ENCODE measurements at regions not wholly inside any gene's neighbourhood (a gene's known extent, or its start where the extent isn't known, plus 50 kb on each side); places are given as distances from the start of the nearest gene placed in this dataset.

- H3K27ac Mint-ChIP-seq (ENCODE audit: unreplicated experiment), result no peak overlapping the region
- no peak for DNase-seq
- H3K36me3 Mint-ChIP-seq (ENCODE audit: insufficient read depth, unreplicated experiment), result no peaks in the 10 kb centered on the region
- BruUV-seq (replicated peaks), result no TSS peak
- H3K27me3 Mint-ChIP-seq (ENCODE audit: unreplicated experiment), result no peaks in the 10 kb centered on the region
- H3K4me3 Mint-ChIP-seq (ENCODE audit: low read depth, unreplicated experiment), result no peak overlapping the region
- H3K4me1 Mint-ChIP-seq (ENCODE audit: low read depth, unreplicated experiment), result no peaks in the 10 kb centered on the region
- H3K9me3 Mint-ChIP-seq (ENCODE audit: low read depth, unreplicated experiment), result no peaks in the 10 kb centered on the region
- CTCF ChIA-PET, result no interaction called here
- TF ChIP-seq CTCF (IDR thresholded peaks at IDR 0.05; ENCODE audit: unreplicated experiment), result no peak
- intact Hi-C loops (cut with micrococcal nuclease; ENCODE audit: unreplicated experiment), result no loop called here
Observed at GRCh38 chr18:44232500-44232899, 448.2 kb upstream of the SETBP1 start.

DNA sequence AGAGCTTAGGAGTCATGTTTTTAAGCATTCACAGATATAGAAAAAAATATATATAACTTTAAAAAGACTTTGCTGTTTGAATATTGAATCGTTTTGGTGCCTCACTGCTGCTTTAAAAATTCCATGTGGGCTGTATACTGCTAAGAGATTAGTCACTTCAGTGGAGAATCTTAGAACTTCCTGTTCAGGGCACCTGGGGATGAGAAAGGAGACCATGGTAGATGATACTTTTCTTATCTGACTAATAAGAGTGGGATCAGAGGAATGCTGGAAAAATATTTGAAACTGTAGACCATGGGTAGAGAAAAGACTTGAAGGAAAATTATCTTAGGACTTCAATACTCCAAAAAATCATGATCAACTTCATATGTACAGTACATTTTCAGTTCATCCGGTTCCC lies 442.2 kb upstream of the SETBP1 start:
- no peak for DNase-seq
- no peaks in the 10 kb centered on the region for H3K36me3 Mint-ChIP-seq (ENCODE audit: insufficient read depth, unreplicated experiment)
- intact Hi-C loops (cut with micrococcal nuclease; ENCODE audit: unreplicated experiment), result no loop called here
- H3K9me3 Mint-ChIP-seq (ENCODE audit: low read depth, unreplicated experiment), result no peaks in the 10 kb centered on the region
- H3K27ac Mint-ChIP-seq (ENCODE audit: unreplicated experiment), result no peak overlapping the region
- BruUV-seq (replicated peaks), result no TSS peak
- H3K4me1 Mint-ChIP-seq (ENCODE audit: low read depth, unreplicated experiment), result no peaks in the 10 kb centered on the region
- H3K4me3 Mint-ChIP-seq (ENCODE audit: low read depth, unreplicated experiment), result no peak overlapping the region
- CTCF ChIA-PET, result no interaction called here
- H3K27me3 Mint-ChIP-seq (ENCODE audit: unreplicated experiment), result no peaks in the 10 kb centered on the region
- TF ChIP-seq CTCF (IDR thresholded peaks at IDR 0.05; ENCODE audit: unreplicated experiment), result no peak

GRCh38 chr18:44238911-44239310 lies 441.8 kb upstream of the SETBP1 start:
- Mint-ChIP-seq H3K36me3 (ENCODE audit: insufficient read depth, unreplicated experiment) (no peaks in the 10 kb centered on the region), H3K9me3 (ENCODE audit: low read depth, unreplicated experiment) (no peaks in the 10 kb centered on the region), H3K4me3 (ENCODE audit: low read depth, unreplicated experiment) (no peak overlapping the region), H3K4me1 (ENCODE audit: low read depth, unreplicated experiment) (no peaks in the 10 kb centered on the region), H3K27ac (ENCODE audit: unreplicated experiment) (no peak overlapping the region), H3K27me3 (ENCODE audit: unreplicated experiment) (no peaks in the 10 kb centered on the region)
- TF ChIP-seq CTCF (IDR thresholded peaks at IDR 0.05; ENCODE audit: unreplicated experiment), result no peak
- CTCF ChIA-PET, result no interaction called here
- intact Hi-C loops (cut with micrococcal nuclease; ENCODE audit: unreplicated experiment), result no loop called here
- DNase-seq, result no peak
- BruUV-seq (replicated peaks), result no TSS peak

- CTCF ChIA-PET, result no interaction called here
- no TSS peak for BruUV-seq (replicated peaks)
- no peaks in the 10 kb centered on the region for H3K9me3 Mint-ChIP-seq (ENCODE audit: low read depth, unreplicated experiment)
Observed at GRCh38 chr18:44241020-44241419, 439.7 kb upstream of the SETBP1 start.

More at GRCh38 chr18:44241020-44241419, 439.7 kb upstream of the SETBP1 start:
- intact Hi-C loops (cut with micrococcal nuclease; ENCODE audit: unreplicated experiment), result no loop called here
- DNase-seq, result no peak
- Mint-ChIP-seq H3K4me3 (ENCODE audit: low read depth, unreplicated experiment) (no peak overlapping the region), H3K4me1 (ENCODE audit: low read depth, unreplicated experiment) (no peaks in the 10 kb centered on the region), H3K27me3 (ENCODE audit: unreplicated experiment) (no peaks in the 10 kb centered on the region), H3K27ac (ENCODE audit: unreplicated experiment) (no peak overlapping the region), H3K36me3 (ENCODE audit: insufficient read depth, unreplicated experiment) (no peaks in the 10 kb centered on the region)
- TF ChIP-seq CTCF (IDR thresholded peaks at IDR 0.05; ENCODE audit: unreplicated experiment), result no peak
